Tibial nerve (tissue), 4 donors: ENCODE measurements at regions not wholly inside any gene's neighbourhood (a gene's known extent, or its start where the extent isn't known, plus 50 kb on each side); places are given as distances from the start of the nearest gene placed in this dataset.

ENCODE experiments used
- DNase-seq, 2 donors: peaks; one replicate each; pipeline ENCODE4 v3.0.0-alpha.2; 2019; ENCODE audit warnings: low spot score in 2 of 2
- H3K27ac ChIP-seq, 4 donors: fragments of 200-600 bp; sonication (generic) in 3 of 4; one replicate each; pipeline ENCODE4 v1.5.1; 2017 to 2019; ENCODE audit warnings: mild to moderate bottlenecking in 1 of 4
- H3K27me3 ChIP-seq, 2 donors: fragments of 200-600 bp; sonication (generic) in 1 of 2; one replicate each; pipeline versions ENCODE4 v1.5.1 to v1.6.0; 2017 to 2019
- H3K36me3 ChIP-seq, 3 donors: fragments of 200-600 bp; sonication (generic); one replicate each; pipeline ENCODE4 v1.5.1; 2018 to 2019
- H3K4me1 ChIP-seq, 4 donors: fragments of 200-600 bp; sonication (generic) in 3 of 4; one replicate each; pipeline ENCODE4 v1.5.1; 2017 to 2019
- H3K4me3 ChIP-seq, 4 donors: fragments of 200-600 bp; sonication (generic) in 3 of 4; one replicate each; pipeline ENCODE4 v1.5.1; 2017 to 2019; ENCODE audit warnings: mild to moderate bottlenecking in 1 of 4, moderate library complexity in 1 of 4
- H3K9me3 ChIP-seq, 4 donors: fragments of 200-600 bp; sonication (generic) in 3 of 4; one replicate each; pipeline ENCODE4 v1.5.1; 2017 to 2019
- CTCF ChIP-seq, 5 experiments: fragments of 200-600 bp in 3 of 5; fragments of 450-650 bp in 2 of 5; sonication (generic) in 3 of 5; IDR thresholded peaks; one replicate each; pipeline ENCODE4 v1.5.1; 2016 to 2019; ENCODE audit warnings: antibody characterized with exemption in 5 of 5, mild to moderate bottlenecking in 3 of 5, moderate library complexity in 2 of 5
- EP300 ChIP-seq, 2 donors: sonication (generic); formaldehyde crosslinking; IDR thresholded peaks; one replicate each; pipeline ENCODE4 v1.6.1; 2017; ENCODE audit warnings: antibody characterized with exemption in 2 of 2, mild to moderate bottlenecking in 1 of 2
- POLR2A ChIP-seq, 2 donors: fragments of 450-650 bp; IDR thresholded peaks; one replicate each; pipeline ENCODE4 v1.6.1; 2017; ENCODE audit warnings: antibody characterized with exemption in 2 of 2, mild to moderate bottlenecking in 2 of 2, moderate library complexity in 2 of 2
- WGBS, 2 donors: methylation state at CpG; one replicate each; pipeline ENCODE4 v1.1.5; 2018; 5-methylcytosine and 5-hydroxymethylcytosine counted together

GRCh38 chr4:92099861-92100260 is 203.9 kb upstream of the GRID2 start:
- Histone ChIP-seq H3K27ac (no peak overlapping the region), H3K27me3 (no peaks in the 10 kb centered on the region), H3K36me3 (no peaks in the 10 kb centered on the region), H3K4me1 (no peaks in the 10 kb centered on the region), H3K4me3 (no peak overlapping the region), H3K9me3 (no peaks in the 10 kb centered on the region)
- WGBS, 2 donors = 26 to 40% methylated on average over 2 of the region's 2 CpGs
- no peak for DNase-seq
- no peak for TF ChIP-seq CTCF (IDR thresholded peaks at IDR 0.05)
- no peak for TF ChIP-seq EP300 (IDR thresholded peaks at IDR 0.05)
- no peak for TF ChIP-seq POLR2A (IDR thresholded peaks at IDR 0.05)

- DNase-seq = no peak
- no peak for TF ChIP-seq CTCF (IDR thresholded peaks at IDR 0.05)
- TF ChIP-seq POLR2A (IDR thresholded peaks at IDR 0.05) = no peak
- TF ChIP-seq EP300 (IDR thresholded peaks at IDR 0.05) = no peak
- Histone ChIP-seq H3K4me1 (no peaks in the 10 kb centered on the region), H3K36me3 (no peaks in the 10 kb centered on the region), H3K4me3 (no peak overlapping the region), H3K27ac (no peak overlapping the region), H3K27me3 (no peaks in the 10 kb centered on the region), H3K9me3 (no peaks in the 10 kb centered on the region)
These were observed 202.8 kb upstream of the GRID2 start for GRCh38 chr4:92100975-92101374.

GRCh38 chr4:92101737-92102172 is 202.0 kb upstream of the GRID2 start:
- DNase-seq = no peak
- H3K27me3 ChIP-seq = no peaks in the 10 kb centered on the region

GRCh38 chr4:92104506-92104905 is 199.3 kb upstream of the GRID2 start:
- Histone ChIP-seq H3K9me3 (no peaks in the 10 kb centered on the region), H3K36me3 (no peaks in the 10 kb centered on the region), H3K27me3 (no peaks in the 10 kb centered on the region), H3K4me1 (no peaks in the 10 kb centered on the region), H3K27ac (no peak overlapping the region), H3K4me3 (no peak overlapping the region)
- WGBS, 2 donors = 63 to 86% methylated on average over 2 of the region's 2 CpGs
- no peak for DNase-seq
- TF ChIP-seq POLR2A (IDR thresholded peaks at IDR 0.05) = no peak
- no peak for TF ChIP-seq CTCF (IDR thresholded peaks at IDR 0.05)
- TF ChIP-seq EP300 (IDR thresholded peaks at IDR 0.05) = no peak

More at GRCh38 chr4:92101737-92102172, 202.0 kb upstream of the GRID2 start:
- no peak overlapping the region for H3K27ac ChIP-seq
- no peak for TF ChIP-seq EP300 (IDR thresholded peaks at IDR 0.05)
- TF ChIP-seq CTCF (IDR thresholded peaks at IDR 0.05) = no peak
- TF ChIP-seq POLR2A (IDR thresholded peaks at IDR 0.05) = no peak
- no peaks in the 10 kb centered on the region for H3K36me3 ChIP-seq
- no peak overlapping the region for H3K4me3 ChIP-seq
- H3K4me1 ChIP-seq = no peaks in the 10 kb centered on the region
- no peaks in the 10 kb centered on the region for H3K9me3 ChIP-seq

- H3K36me3 ChIP-seq = no peaks in the 10 kb centered on the region
- no peak overlapping the region for H3K4me3 ChIP-seq
- H3K27me3 ChIP-seq = no peaks in the 10 kb centered on the region
- no peaks in the 10 kb centered on the region for H3K4me1 ChIP-seq
- 90 to 98% methylated on average over 2 of the region's 2 CpGs for WGBS, 2 donors
- DNase-seq = no peak
- H3K27ac ChIP-seq = no peak overlapping the region
- H3K9me3 ChIP-seq = no peaks in the 10 kb centered on the region
- no peak for TF ChIP-seq EP300 (IDR thresholded peaks at IDR 0.05)
- no peak for TF ChIP-seq CTCF (IDR thresholded peaks at IDR 0.05)
- TF ChIP-seq POLR2A (IDR thresholded peaks at IDR 0.05) = no peak
These were observed 196.9 kb upstream of the GRID2 start for GRCh38 chr4:92106816-92107215.
